GM21367 (cell line): ENCODE measurements at regions not wholly inside any gene's neighbourhood (a gene's known extent, or its start where the extent isn't known, plus 50 kb on each side); places are given as distances from the start of the nearest gene placed in this dataset.

Source experiments
- ATAC-seq: cut with Tn5 transposase; IDR thresholded peaks from one replicate; pipeline ENCODE4 v1.9.1; 2021; ENCODE audit not compliant: unreplicated experiment

DNA sequence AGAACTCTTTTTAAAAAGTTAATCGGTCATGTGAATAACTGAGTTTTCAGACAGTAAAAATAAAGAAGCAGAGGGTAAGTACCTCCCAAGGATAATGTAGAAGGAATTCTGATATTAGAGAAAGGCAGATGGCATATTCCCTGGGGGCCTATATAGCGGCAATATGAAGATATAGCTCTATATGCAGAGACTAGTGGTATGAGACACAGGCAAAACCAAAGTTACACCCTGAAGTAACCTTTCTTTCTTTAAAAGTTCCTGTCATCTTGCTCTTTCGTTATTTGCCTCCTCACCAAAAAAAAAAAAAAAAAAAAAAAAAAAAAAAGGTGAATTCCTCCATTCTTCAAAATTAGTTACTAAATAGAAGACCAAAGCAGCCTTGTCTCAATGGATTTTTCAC is 76.2 kb upstream of the ARHGAP32 start:
- no peak for ATAC-seq

DNA sequence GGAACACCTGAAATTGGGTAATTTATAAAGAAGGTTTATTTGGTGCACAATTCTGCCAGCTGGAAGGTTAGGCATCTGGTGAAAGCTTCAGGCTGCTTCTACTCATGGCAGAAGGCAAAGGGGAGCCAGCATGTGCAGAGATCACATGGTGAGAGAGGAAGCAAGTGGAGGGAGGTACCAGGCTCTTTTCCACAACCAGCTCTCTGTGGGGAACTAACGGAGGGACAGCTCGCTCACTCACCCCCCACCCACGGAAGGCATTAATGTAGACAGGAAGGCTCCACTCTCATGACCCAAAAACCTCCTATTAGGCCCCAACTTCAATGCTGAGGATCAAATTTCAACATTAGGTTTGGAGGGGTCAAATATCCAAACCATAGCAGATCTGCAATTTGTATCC is 75.6 kb upstream of the ARHGAP32 start:
- no peak for ATAC-seq

GRCh38 chr11:129266536-129266935 is 74.4 kb upstream of the ARHGAP32 start:
- no peak for ATAC-seq

DNA sequence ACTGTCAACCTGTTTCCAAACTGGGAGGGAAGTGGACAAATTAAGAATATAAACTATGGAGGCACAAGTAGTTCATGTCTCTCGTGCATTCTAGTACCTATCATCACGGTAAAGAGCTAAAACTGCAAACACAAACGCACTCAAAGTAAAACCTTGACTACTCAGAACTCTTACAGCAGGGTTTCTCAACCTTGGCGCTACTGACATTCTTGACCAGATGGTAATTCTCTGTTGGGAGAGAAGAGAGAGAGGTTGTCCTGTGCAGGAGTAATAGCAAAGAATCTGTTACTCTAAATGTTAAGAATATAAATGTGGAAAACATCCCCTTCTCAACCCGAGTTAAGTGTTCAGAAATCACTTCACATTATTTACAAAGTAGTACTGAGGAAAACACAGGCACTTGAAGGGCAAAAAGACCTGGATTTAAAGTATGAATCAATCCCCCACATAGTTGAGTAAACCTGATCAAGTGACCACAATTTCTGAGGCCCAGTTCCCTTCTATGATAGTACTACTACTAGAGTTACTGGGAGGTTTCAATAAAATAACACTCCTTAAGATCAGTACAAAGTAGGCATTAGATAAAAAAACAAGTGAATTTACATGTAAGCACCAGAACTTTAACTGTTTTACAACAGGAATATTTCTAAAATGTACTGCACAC is 73.1 kb upstream of the ARHGAP32 start:
- ATAC-seq: no peak

DNA sequence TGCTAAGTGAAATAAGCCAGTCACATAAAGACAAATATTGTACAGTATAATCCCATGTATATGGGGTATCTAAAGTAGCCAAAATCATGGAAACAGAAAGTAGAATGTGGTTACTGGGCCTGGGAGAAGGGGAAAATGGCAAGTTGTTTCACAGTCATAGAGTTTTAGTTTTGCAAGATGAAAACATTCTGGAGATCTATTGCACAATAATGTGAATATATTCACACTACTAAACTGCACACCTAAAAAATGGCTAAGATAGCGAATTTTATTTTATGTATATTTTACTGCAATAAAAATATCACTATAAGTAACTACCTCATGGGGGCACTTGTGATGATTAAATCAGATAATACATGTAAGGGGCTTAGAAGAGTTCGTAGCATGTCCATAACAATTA is 72.0 kb upstream of the ARHGAP32 start:
- ATAC-seq: no peak

- ATAC-seq: no peak
These were observed 68.6 kb upstream of the ARHGAP32 start for GRCh38 chr11:129260750-129261149.

- no peak for ATAC-seq
These were observed 67.8 kb upstream of the ARHGAP32 start for GRCh38 chr11:129259931-129260348.

DNA sequence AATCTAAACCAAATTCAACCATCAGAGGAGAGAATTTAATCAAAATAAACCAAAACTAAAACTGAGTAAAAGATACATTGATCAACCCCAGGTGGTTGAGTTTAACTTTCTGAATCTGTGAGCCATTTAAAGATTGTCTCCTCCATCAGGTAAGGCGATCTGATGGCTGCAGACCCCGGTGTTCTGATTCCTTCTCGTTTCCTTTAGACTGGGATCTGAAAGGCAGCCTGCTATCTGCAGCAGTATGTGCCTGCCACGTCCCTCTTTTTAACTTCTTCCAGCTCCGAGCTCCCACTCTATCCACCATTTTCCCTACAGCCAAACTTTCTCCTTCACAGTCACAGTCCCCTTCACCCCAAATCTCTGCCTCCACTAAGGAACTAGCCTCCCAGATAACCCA is 66.1 kb upstream of the ARHGAP32 start:
- ATAC-seq: no peak

- ATAC-seq: no peak
These were observed 65.4 kb upstream of the ARHGAP32 start for GRCh38 chr11:129257512-129257911.

- no peak for ATAC-seq
These were observed 60.5 kb upstream of the ARHGAP32 start for GRCh38 chr11:129252621-129253020.

DNA sequence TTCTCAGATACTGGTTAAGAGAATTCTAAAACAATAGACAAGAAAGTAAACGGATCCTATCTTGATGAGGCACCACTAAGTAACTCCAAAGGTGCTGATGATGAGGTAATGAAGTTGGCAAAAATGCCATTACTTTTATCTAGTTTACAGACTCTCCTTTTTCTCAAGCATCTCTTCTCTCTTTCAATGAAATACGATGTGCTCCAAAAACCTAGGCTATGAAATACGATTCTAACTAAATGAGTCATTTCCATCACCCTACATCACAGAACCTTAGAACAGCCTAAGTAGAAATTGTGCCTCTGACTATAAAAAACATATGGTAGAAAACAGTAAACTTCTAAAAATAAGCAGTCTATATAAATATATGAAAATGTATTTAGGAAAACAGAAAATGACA is 58.9 kb upstream of the ARHGAP32 start:
- ATAC-seq: no peak

- ATAC-seq: no peak
These were observed 57.8 kb upstream of the ARHGAP32 start for GRCh38 chr11:129249923-129250322.

- ATAC-seq: no peak
These were observed 57.2 kb upstream of the ARHGAP32 start for GRCh38 chr11:129249351-129249750.

- no peak for ATAC-seq
These were observed 56.5 kb upstream of the ARHGAP32 start for GRCh38 chr11:129248618-129249017.

- ATAC-seq: no peak
These were observed 55.0 kb upstream of the ARHGAP32 start for GRCh38 chr11:129247135-129247534.

DNA sequence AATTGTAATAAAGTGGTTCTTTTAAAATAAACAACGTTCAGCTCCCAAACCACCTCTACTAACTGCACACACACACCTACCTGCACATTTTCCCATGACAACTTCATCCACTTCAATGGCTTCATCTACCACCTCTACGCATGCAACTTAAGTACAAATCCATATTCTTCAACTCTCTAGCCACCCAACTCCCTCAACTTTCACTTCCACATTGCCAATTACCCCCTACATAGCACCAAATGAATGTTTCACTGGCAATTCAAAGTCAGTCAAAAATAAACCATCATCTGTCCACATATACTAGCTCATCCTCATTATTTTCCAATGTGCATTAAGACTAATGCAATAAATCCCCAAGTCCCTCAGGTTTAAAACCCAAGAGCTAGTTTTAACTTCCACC is 50.7 kb upstream of the ARHGAP32 start:
- no peak for ATAC-seq
